Loucy (cell line): ENCODE measurements at regions not wholly inside any gene's neighbourhood (a gene's known extent, or its start where the extent isn't known, plus 50 kb on each side); places are given as distances from the start of the nearest gene placed in this dataset.

ENCODE experiments used
- H2AFZ ChIP-seq: fragments of 200-600 bp; sonication (generic); 2 replicates; pipeline ENCODE4 v1.6.0; 2016; ENCODE audit warnings: antibody characterized with exemption, mild to moderate bottlenecking, low read length, moderate library complexity
- H3F3A ChIP-seq: fragments of 200-600 bp; 2 replicates; pipeline ENCODE4 v1.6.0; 2016; ENCODE audit warnings: antibody characterized with exemption, low read depth, mild to moderate bottlenecking
- H3K27me3 ChIP-seq: fragments of 200-600 bp; sonication (generic); 2 replicates; pipeline ENCODE4 v1.6.1; 2014; ENCODE audit warnings: low read length, mild to moderate bottlenecking; ENCODE audit not compliant: insufficient read depth, poor library complexity, severe bottlenecking
- H3K36me3 ChIP-seq: fragments of 200-600 bp; sonication (generic); 2 replicates; pipeline ENCODE4 v1.6.1; 2016; ENCODE audit warnings: low read length; ENCODE audit not compliant: insufficient read depth
- H3K4me1 ChIP-seq: fragments of 200-600 bp; sonication (generic); 2 replicates; pipeline ENCODE4 v1.5.1; 2014; ENCODE audit warnings: low read length, mild to moderate bottlenecking; ENCODE audit not compliant: insufficient read depth, poor library complexity, severe bottlenecking
- H3K4me2 ChIP-seq: fragments of 200-600 bp; sonication (generic); 2 replicates; pipeline ENCODE4 v1.6.0; 2014; ENCODE audit warnings: antibody characterized with exemption, low read length, low read depth, mild to moderate bottlenecking; ENCODE audit not compliant: poor library complexity, severe bottlenecking
- H3K4me3 ChIP-seq: fragments of 200-600 bp; sonication (generic); 2 replicates; pipeline ENCODE4 v1.5.1; 2014; ENCODE audit warnings: low read length, mild to moderate bottlenecking, mixed read lengths; ENCODE audit not compliant: poor library complexity, severe bottlenecking
- H3K79me2 ChIP-seq: fragments of 200-600 bp; sonication (generic); 2 replicates; pipeline ENCODE4 v1.6.1; 2014; ENCODE audit warnings: low read length; ENCODE audit not compliant: insufficient read depth
- H3K9ac ChIP-seq: fragments of 200-600 bp; sonication (generic); 2 replicates; pipeline ENCODE4 v1.6.0; 2014; ENCODE audit warnings: mild to moderate bottlenecking, low read depth, low read length, moderate library complexity; ENCODE audit not compliant: poor library complexity, severe bottlenecking
- H3K9me2 ChIP-seq: fragments of 200-600 bp; sonication (generic); replicated peaks from 2 replicates; pipeline ENCODE4 v1.6.1; 2016; ENCODE audit warnings: low read depth, low read length, mixed read lengths
- H3K9me3 ChIP-seq: fragments of 200-600 bp; sonication (generic); 2 replicates; pipeline ENCODE4 v1.6.1; 2014; ENCODE audit warnings: mild to moderate bottlenecking, antibody characterized with exemption, low read length, low read depth; ENCODE audit not compliant: insufficient read depth
- H4K20me1 ChIP-seq: fragments of 200-600 bp; sonication (generic); 2 replicates; pipeline ENCODE4 v1.6.0; 2014; ENCODE audit warnings: antibody characterized with exemption, low read length, mild to moderate bottlenecking; ENCODE audit not compliant: insufficient read depth, poor library complexity, severe bottlenecking
- EZH2phosphoT487 ChIP-seq: fragments of 200-600 bp; IDR thresholded peaks from 2 replicates; pipeline ENCODE4 v1.6.1; 2018; ENCODE audit warnings: antibody characterized with exemption, mild to moderate bottlenecking, moderate library complexity, borderline replicate concordance
- TF ChIP-seq, protein P1 (sequence below): fragments of 200-600 bp; sonication (generic); conservative IDR thresholded peaks from 2 replicates; pipeline ENCODE4 v1.5.1; 2014; ENCODE audit warnings: mild to moderate bottlenecking, antibody characterized with exemption, low read length

DNA sequence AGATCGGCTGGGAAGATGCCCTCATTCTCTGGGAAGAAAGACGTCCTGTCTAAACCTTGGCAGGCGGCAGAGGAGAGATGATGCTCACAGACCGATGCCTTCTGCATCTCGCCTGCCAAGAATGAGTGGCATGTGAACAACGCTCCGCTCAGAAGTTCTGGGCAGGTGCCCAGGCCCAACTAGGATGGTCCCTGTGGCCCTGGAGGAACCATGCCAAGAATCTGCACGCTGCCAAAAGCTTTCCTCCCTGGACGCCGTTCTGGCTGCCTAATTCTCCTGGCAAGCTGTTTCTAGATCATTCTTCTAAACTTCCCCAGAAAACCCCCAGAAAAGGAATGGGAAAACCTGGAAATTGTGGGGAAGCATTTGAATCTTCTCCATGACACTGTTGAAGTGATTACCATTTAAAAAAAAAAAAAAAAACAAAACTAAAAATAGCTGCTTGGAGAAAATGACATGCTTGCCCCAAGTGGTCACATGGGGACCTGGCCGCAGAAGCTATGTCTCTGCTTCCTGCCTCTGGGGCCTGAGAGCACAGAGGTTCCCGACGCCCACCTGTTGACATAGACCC is 440.9 kb downstream of the PRDM2 start:
- Histone ChIP-seq H3K4me2 (no peak overlapping the region), H3K9me2 (no peaks in the 10 kb centered on the region), H4K20me1 (no peaks in the 10 kb centered on the region), H2AFZ (no peak overlapping the region), H3F3A (no peaks in the 10 kb centered on the region), H3K4me1 (no peaks in the 10 kb centered on the region), H3K79me2 (no peaks in the 10 kb centered on the region), H3K36me3 (no peaks in the 10 kb centered on the region), H3K9me3 (no peaks in the 10 kb centered on the region), H3K9ac (no peak overlapping the region), H3K27me3 (no peaks in the 10 kb centered on the region), H3K4me3 (no peak overlapping the region)
- no peak for TF ChIP-seq EZH2phosphoT487
- TF ChIP-seq, protein P1, sequence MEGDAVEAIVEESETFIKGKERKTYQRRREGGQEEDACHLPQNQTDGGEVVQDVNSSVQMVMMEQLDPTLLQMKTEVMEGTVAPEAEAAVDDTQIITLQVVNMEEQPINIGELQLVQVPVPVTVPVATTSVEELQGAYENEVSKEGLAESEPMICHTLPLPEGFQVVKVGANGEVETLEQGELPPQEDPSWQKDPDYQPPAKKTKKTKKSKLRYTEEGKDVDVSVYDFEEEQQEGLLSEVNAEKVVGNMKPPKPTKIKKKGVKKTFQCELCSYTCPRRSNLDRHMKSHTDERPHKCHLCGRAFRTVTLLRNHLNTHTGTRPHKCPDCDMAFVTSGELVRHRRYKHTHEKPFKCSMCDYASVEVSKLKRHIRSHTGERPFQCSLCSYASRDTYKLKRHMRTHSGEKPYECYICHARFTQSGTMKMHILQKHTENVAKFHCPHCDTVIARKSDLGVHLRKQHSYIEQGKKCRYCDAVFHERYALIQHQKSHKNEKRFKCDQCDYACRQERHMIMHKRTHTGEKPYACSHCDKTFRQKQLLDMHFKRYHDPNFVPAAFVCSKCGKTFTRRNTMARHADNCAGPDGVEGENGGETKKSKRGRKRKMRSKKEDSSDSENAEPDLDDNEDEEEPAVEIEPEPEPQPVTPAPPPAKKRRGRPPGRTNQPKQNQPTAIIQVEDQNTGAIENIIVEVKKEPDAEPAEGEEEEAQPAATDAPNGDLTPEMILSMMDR = no peak

DNA sequence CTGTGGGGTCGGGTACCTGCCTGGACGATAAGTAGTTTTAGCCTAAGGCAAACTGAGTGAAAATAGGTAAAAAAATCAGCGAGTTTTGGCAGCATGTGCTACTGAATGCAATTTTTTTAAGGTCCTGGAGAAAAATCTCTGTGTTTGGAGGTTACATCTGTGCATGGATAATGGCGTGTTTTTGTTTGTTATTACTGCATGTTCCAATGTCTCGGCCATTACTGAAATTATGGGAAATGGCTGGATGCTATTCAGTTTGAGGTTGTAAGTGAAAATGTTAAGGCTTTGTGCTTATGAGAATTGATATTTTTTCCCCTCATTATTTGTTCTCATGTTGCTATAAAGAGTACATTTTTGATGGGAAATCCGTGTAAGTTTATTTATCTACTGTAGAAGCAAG is 441.7 kb downstream of the PRDM2 start:
- Histone ChIP-seq H2AFZ (no peak overlapping the region), H3K9ac (no peak overlapping the region), H3K4me1 (no peaks in the 10 kb centered on the region), H3K27me3 (no peaks in the 10 kb centered on the region), H4K20me1 (no peaks in the 10 kb centered on the region), H3K79me2 (no peaks in the 10 kb centered on the region), H3K36me3 (no peaks in the 10 kb centered on the region), H3F3A (no peaks in the 10 kb centered on the region), H3K4me2 (no peak overlapping the region), H3K4me3 (no peak overlapping the region), H3K9me2 (no peaks in the 10 kb centered on the region), H3K9me3 (no peaks in the 10 kb centered on the region)
- TF ChIP-seq, protein P1 = no peak
- TF ChIP-seq EZH2phosphoT487 = no peak

DNA sequence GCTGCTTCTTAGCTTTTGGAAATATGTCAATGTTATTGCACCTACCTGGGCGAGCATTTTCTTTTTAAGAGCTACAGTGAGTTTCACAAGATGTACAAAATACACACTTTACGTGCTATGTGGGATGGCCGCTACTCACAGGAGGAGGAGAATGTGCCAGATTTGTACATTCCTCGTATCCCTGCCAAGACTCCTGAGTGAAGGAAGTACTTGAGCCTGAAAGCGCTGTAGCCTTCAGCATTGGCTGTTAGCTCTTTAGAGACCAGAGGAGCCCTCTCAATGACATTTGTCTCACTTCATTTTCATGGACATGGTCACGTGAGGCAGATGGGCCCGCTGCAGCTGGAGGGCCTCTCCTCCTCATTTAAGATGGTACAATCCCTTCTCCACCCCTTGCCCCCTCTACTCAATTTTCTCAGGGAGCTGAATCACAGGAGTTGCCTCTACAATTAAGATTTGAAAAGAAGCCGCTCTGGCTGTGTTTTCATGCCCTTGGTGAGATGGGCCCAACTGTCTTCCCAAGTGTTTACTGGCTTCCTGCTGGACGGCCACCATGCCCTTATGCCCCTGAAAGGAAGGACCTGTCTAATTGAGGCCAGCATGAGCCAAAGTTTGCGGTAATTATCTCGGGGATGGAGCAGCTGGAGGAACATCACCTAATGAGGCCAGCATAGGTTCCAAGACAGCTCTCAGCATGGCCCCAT is 442.6 kb downstream of the PRDM2 start:
- TF ChIP-seq EZH2phosphoT487 = no peak
- TF ChIP-seq, protein P1 = no peak
- Histone ChIP-seq H3K79me2 (no peaks in the 10 kb centered on the region), H3K4me1 (no peaks in the 10 kb centered on the region), H3K9me2 (no peaks in the 10 kb centered on the region), H2AFZ (no peak overlapping the region), H3K9ac (no peak overlapping the region), H3K36me3 (no peaks in the 10 kb centered on the region), H3K4me3 (no peak overlapping the region), H3K9me3 (no peaks in the 10 kb centered on the region), H4K20me1 (no peaks in the 10 kb centered on the region), H3F3A (no peaks in the 10 kb centered on the region), H3K4me2 (no peak overlapping the region), H3K27me3 (no peaks in the 10 kb centered on the region)
